SU-DHL-6 (cell line): ENCODE measurements at regions not wholly inside any gene's neighbourhood (a gene's known extent, or its start where the extent isn't known, plus 50 kb on each side); places are given as distances from the start of the nearest gene placed in this dataset.

Source experiments
- CTCF ChIP-seq: fragments of 200-600 bp; sonication (generic); IDR thresholded peaks from one replicate; pipeline ENCODE4 v1.5.1; 2017; ENCODE audit warnings: antibody characterized with exemption, mild to moderate bottlenecking, low read length, moderate library complexity; ENCODE audit not compliant: insufficient read depth, poor library complexity, severe bottlenecking
- EZH2phosphoT487 ChIP-seq: fragments of 200-600 bp; sonication (generic), shearing (Covaris generic); conservative IDR thresholded peaks from 2 replicates; pipeline ENCODE4 v1.6.1; 2018; ENCODE audit warnings: mild to moderate bottlenecking, antibody characterized with exemption, low read length, moderate library complexity, mixed read lengths

DNA sequence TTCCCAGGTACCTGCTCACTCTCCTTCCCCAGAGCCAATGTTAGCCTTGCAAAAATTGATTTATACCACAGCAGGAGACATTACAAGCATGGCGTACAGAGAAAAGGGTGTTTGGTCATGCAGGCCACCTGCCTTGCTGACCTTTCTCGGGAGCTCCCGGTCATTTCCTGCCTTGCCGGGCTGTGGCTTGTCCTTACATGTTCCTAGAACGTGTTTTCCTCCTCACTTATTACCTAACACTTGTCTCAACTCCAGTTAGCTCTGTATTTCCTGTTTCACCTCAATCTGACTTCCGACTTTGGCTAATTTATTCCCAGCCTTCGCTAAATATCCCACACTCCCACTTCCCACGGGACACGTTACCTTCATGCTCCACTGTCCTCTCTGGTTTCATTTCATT lies 282.5 kb downstream of the ICE1 start:
- TF ChIP-seq CTCF (no peak), EZH2phosphoT487 (no peak)
